ENCODE measurements at regions not wholly inside any gene's neighbourhood (a gene's known extent, or its start where the extent isn't known, plus 50 kb on each side); places are given as distances from the start of the nearest gene placed in this dataset.

DNA sequence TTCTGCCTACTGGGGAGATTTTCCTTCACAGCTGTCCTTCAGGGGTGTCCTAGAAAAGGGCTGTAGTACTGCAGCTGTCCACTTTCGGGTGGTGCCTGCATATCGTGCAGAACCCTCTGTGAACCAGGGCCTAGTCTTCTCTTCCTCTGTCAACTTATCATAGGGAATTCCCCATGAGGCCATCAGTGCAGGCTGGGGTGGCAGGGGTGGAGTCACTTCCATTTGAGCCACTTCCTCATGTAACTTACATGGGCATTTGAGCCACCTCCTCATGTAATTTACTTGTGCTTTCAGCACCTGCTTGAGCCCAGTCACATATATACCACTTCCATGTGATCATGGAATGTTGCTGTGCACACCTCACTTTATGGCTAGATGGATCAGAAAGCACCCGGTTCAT lies 742.0 kb upstream of the RGMB start:
- WGBS = 82% methylated on average over 3 of the region's 3 CpGs
- DNase-seq (ENCODE audit: low spot score) = no peak
- Histone ChIP-seq H3K4me1 (ENCODE audit: control insufficient read depth in 4 of 4, insufficient read depth in 4 of 4, low read length in 3 of 4) (no peaks in the 10 kb centered on the region), H3K4me3 (ENCODE audit: low read depth in 1 of 3, low read length in 3 of 3) (no peak overlapping the region), H3K27me3 (ENCODE audit: control insufficient read depth in 4 of 4, insufficient read depth in 4 of 4, low read length in 3 of 4) (no peaks in the 10 kb centered on the region), H3K9ac (ENCODE audit: low read depth in 1 of 2, low read length in 2 of 2) (no peak overlapping the region), H3K27ac (ENCODE audit: low read depth in 1 of 2, low read length in 2 of 2) (no peak overlapping the region), H3K9me3 (ENCODE audit: control insufficient read depth in 4 of 4, low read length in 3 of 4) (no peaks in the 10 kb centered on the region), H3K36me3 (ENCODE audit: control insufficient read depth in 4 of 4, insufficient read depth in 3 of 4, low read depth in 1 of 4, low read length in 3 of 4) (no peaks in the 10 kb centered on the region)
- no peak for TF ChIP-seq FOXA2 (IDR thresholded peaks at IDR 0.05)
- no peak for TF ChIP-seq HNF4G (IDR thresholded peaks at IDR 0.05)
- no peak for TF ChIP-seq HNF4A (conservative IDR thresholded peaks at IDR 0.05)
- TF ChIP-seq EGR1 (IDR thresholded peaks at IDR 0.05; ENCODE audit: low read depth in 2 of 2) = no peak
- no peak for TF ChIP-seq FOXA1 (IDR thresholded peaks at IDR 0.05)
- TF ChIP-seq, protein P1, sequence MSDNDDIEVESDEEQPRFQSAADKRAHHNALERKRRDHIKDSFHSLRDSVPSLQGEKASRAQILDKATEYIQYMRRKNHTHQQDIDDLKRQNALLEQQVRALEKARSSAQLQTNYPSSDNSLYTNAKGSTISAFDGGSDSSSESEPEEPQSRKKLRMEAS (IDR thresholded peaks at IDR 0.05) = no peak

DNA sequence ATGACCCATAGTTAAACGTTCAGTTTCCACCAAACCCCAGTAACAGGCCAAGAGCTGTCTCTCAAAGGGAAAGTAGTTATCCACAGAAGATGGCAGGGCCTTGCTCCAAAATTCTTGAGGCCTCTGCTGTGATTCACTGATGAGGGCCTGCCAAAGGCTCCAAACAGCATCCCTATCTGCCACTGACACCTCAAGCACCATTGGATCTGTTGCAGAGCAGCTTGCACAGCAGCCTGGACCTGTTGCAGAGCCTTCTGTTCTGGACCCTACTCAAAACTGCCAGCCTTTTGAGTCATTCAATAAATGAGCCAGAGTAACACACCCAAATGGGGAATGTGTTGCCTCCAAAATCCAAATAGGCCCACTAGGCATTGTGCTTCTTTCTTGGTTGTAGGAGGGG lies 741.5 kb upstream of the RGMB start:
- H3K36me3 ChIP-seq (ENCODE audit: control insufficient read depth in 4 of 4, insufficient read depth in 3 of 4, low read depth in 1 of 4, low read length in 3 of 4) = no peaks in the 10 kb centered on the region
- H3K9ac ChIP-seq (ENCODE audit: low read depth in 1 of 2, low read length in 2 of 2) = no peak overlapping the region
- no peaks in the 10 kb centered on the region for H3K9me3 ChIP-seq (ENCODE audit: control insufficient read depth in 4 of 4, low read length in 3 of 4)
- H3K27me3 ChIP-seq (ENCODE audit: control insufficient read depth in 4 of 4, insufficient read depth in 4 of 4, low read length in 3 of 4) = no peaks in the 10 kb centered on the region
- 55% methylated on average over 1 of the region's 1 CpG for WGBS
- no peak for DNase-seq (ENCODE audit: low spot score)
- no peak overlapping the region for H3K27ac ChIP-seq (ENCODE audit: low read depth in 1 of 2, low read length in 2 of 2)
- no peaks in the 10 kb centered on the region for H3K4me1 ChIP-seq (ENCODE audit: control insufficient read depth in 4 of 4, insufficient read depth in 4 of 4, low read length in 3 of 4)
- TF ChIP-seq GABPA (IDR thresholded peaks at IDR 0.05 in 1 of 2, conservative IDR thresholded peaks at IDR 0.05 in 1 of 2) (no peak), RXRA (IDR thresholded peaks at IDR 0.05) (no peak), NR2F2 (IDR thresholded peaks at IDR 0.05) (no peak), SP1 (IDR thresholded peaks at IDR 0.05) (no peak), FOXA1 (IDR thresholded peaks at IDR 0.05) (no peak), YY1 (IDR thresholded peaks at IDR 0.05) (no peak), TAF1 (conservative IDR thresholded peaks at IDR 0.05) (no peak), HNF4A (conservative IDR thresholded peaks at IDR 0.05) (no peak), FOXA2 (IDR thresholded peaks at IDR 0.05) (no peak), EGR1 (IDR thresholded peaks at IDR 0.05; ENCODE audit: low read depth in 2 of 2) (no peak), RAD21 (IDR thresholded peaks at IDR 0.05) (no peak), JUND (IDR thresholded peaks at IDR 0.05) (no peak), HNF4G (IDR thresholded peaks at IDR 0.05) (no peak)
- TF ChIP-seq, protein P2, sequence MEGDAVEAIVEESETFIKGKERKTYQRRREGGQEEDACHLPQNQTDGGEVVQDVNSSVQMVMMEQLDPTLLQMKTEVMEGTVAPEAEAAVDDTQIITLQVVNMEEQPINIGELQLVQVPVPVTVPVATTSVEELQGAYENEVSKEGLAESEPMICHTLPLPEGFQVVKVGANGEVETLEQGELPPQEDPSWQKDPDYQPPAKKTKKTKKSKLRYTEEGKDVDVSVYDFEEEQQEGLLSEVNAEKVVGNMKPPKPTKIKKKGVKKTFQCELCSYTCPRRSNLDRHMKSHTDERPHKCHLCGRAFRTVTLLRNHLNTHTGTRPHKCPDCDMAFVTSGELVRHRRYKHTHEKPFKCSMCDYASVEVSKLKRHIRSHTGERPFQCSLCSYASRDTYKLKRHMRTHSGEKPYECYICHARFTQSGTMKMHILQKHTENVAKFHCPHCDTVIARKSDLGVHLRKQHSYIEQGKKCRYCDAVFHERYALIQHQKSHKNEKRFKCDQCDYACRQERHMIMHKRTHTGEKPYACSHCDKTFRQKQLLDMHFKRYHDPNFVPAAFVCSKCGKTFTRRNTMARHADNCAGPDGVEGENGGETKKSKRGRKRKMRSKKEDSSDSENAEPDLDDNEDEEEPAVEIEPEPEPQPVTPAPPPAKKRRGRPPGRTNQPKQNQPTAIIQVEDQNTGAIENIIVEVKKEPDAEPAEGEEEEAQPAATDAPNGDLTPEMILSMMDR (IDR thresholded peaks at IDR 0.05; ENCODE audit: low read depth, low read length, missing input control) = no peak
- TF ChIP-seq, protein P3, sequence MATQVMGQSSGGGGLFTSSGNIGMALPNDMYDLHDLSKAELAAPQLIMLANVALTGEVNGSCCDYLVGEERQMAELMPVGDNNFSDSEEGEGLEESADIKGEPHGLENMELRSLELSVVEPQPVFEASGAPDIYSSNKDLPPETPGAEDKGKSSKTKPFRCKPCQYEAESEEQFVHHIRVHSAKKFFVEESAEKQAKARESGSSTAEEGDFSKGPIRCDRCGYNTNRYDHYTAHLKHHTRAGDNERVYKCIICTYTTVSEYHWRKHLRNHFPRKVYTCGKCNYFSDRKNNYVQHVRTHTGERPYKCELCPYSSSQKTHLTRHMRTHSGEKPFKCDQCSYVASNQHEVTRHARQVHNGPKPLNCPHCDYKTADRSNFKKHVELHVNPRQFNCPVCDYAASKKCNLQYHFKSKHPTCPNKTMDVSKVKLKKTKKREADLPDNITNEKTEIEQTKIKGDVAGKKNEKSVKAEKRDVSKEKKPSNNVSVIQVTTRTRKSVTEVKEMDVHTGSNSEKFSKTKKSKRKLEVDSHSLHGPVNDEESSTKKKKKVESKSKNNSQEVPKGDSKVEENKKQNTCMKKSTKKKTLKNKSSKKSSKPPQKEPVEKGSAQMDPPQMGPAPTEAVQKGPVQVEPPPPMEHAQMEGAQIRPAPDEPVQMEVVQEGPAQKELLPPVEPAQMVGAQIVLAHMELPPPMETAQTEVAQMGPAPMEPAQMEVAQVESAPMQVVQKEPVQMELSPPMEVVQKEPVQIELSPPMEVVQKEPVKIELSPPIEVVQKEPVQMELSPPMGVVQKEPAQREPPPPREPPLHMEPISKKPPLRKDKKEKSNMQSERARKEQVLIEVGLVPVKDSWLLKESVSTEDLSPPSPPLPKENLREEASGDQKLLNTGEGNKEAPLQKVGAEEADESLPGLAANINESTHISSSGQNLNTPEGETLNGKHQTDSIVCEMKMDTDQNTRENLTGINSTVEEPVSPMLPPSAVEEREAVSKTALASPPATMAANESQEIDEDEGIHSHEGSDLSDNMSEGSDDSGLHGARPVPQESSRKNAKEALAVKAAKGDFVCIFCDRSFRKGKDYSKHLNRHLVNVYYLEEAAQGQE (IDR thresholded peaks at IDR 0.05) = no peak
- TF ChIP-seq, protein P4, sequence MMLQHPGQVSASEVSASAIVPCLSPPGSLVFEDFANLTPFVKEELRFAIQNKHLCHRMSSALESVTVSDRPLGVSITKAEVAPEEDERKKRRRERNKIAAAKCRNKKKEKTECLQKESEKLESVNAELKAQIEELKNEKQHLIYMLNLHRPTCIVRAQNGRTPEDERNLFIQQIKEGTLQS (IDR thresholded peaks at IDR 0.05) = no peak
- TF ChIP-seq, protein P5, sequence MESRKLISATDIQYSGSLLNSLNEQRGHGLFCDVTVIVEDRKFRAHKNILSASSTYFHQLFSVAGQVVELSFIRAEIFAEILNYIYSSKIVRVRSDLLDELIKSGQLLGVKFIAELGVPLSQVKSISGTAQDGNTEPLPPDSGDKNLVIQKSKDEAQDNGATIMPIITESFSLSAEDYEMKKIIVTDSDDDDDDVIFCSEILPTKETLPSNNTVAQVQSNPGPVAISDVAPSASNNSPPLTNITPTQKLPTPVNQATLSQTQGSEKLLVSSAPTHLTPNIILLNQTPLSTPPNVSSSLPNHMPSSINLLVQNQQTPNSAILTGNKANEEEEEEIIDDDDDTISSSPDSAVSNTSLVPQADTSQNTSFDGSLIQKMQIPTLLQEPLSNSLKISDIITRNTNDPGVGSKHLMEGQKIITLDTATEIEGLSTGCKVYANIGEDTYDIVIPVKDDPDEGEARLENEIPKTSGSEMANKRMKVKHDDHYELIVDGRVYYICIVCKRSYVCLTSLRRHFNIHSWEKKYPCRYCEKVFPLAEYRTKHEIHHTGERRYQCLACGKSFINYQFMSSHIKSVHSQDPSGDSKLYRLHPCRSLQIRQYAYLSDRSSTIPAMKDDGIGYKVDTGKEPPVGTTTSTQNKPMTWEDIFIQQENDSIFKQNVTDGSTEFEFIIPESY (IDR thresholded peaks at IDR 0.05) = no peak
- TF ChIP-seq, protein P1 (IDR thresholded peaks at IDR 0.05) = no peak
- H3K4me3 ChIP-seq (ENCODE audit: low read depth in 1 of 3, low read length in 3 of 3) = no peak overlapping the region

Data from liver (tissue), 8 donors.